ENCODE measurements at regions not wholly inside any gene's neighbourhood (a gene's known extent, or its start where the extent isn't known, plus 50 kb on each side); places are given as distances from the start of the nearest gene placed in this dataset.

DNA sequence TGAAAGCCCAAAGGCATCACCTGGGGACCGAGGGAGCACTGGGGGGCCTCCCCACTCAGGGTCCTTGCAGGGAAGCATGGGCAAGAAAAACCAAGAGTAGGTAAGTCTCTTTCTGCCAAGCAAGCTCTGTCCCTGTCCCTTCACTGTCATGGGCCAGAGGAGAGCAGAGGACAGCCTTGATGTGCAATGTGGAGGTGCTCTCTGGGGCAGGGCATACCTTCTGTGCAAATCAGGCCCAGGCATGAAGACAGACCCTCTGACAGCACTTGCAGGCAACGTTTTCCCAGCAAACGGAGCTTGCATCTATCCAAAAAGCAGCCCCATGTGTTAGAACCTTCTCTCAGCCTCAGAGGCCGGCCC is 192.5 kb upstream of the PWP1 start:
- TF ChIP-seq, protein P1, sequence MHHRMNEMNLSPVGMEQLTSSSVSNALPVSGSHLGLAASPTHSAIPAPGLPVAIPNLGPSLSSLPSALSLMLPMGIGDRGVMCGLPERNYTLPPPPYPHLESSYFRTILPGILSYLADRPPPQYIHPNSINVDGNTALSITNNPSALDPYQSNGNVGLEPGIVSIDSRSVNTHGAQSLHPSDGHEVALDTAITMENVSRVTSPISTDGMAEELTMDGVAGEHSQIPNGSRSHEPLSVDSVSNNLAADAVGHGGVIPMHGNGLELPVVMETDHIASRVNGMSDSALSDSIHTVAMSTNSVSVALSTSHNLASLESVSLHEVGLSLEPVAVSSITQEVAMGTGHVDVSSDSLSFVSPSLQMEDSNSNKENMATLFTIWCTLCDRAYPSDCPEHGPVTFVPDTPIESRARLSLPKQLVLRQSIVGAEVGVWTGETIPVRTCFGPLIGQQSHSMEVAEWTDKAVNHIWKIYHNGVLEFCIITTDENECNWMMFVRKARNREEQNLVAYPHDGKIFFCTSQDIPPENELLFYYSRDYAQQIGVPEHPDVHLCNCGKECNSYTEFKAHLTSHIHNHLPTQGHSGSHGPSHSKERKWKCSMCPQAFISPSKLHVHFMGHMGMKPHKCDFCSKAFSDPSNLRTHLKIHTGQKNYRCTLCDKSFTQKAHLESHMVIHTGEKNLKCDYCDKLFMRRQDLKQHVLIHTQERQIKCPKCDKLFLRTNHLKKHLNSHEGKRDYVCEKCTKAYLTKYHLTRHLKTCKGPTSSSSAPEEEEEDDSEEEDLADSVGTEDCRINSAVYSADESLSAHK (CRISPR knock-in tag; IDR thresholded peaks at IDR 0.05; ENCODE audit: borderline replicate concordance): no peak
- TF ChIP-seq ZNF354B (CRISPR knock-in tag; IDR thresholded peaks at IDR 0.05): no peak
